A549 (cell line): ENCODE measurements at regions not wholly inside any gene's neighbourhood (a gene's known extent, or its start where the extent isn't known, plus 50 kb on each side); places are given as distances from the start of the nearest gene placed in this dataset.

ENCODE experiments used
- CEBPB ChIP-seq, 2 experiments: fragments of >200 bp in 1 of 2; sonication (Bioruptor Twin) in 1 of 2; formaldehyde crosslinking in 1 of 2; IDR thresholded peaks; 2 replicates each; pipeline ENCODE4 v1.6.1; 2012 to 2016
- CTCF ChIP-seq: fragments of >200 bp; sonication (Bioruptor Twin); formaldehyde crosslinking; IDR thresholded peaks from 3 replicates; pipeline ENCODE4 v1.5.1; 2016
- HOXA7 ChIP-seq: fragments of 250-450 bp; sonication (Bioruptor Pico); IDR thresholded peaks from 2 replicates; pipeline ENCODE4 v1.5.0; 2020; ENCODE audit warnings: mild to moderate bottlenecking, moderate library complexity
- JUN ChIP-seq, 2 experiments: fragments of >200 bp; sonication (Bioruptor Twin); formaldehyde crosslinking; IDR thresholded peaks; 2 replicates in 1 of 2; 3 replicates in 1 of 2; pipeline ENCODE4 v1.6.1; 2016 to 2017
- KDM1A ChIP-seq: fragments of 200-600 bp; sonication (generic); IDR thresholded peaks from 2 replicates; pipeline ENCODE4 v1.6.1; 2016; ENCODE audit warnings: low read depth, mild to moderate bottlenecking
- KDM5A ChIP-seq: fragments of 200-600 bp; sonication (generic); IDR thresholded peaks from 2 replicates; pipeline ENCODE4 v1.6.1; 2016; ENCODE audit warnings: antibody characterized with exemption, mild to moderate bottlenecking
- NR3C1 ChIP-seq: fragments of >200 bp; sonication (Bioruptor Twin); formaldehyde crosslinking; IDR thresholded peaks from 3 replicates; pipeline ENCODE4 v1.6.1; 2017
- POLR2A ChIP-seq: IDR thresholded peaks from 2 replicates; pipeline ENCODE4 v1.6.1; 2012; ENCODE audit warnings: mild to moderate bottlenecking, low read length
- POLR2AphosphoS2 ChIP-seq: conservative IDR thresholded peaks from 2 replicates; pipeline ENCODE4 v1.6.1; 2012; ENCODE audit warnings: low read length, improper control_type of control experiment, inconsistent platforms
- RAD21 ChIP-seq, 2 experiments: fragments of >200 bp in 1 of 2; sonication (Bioruptor Twin) in 1 of 2; formaldehyde crosslinking in 1 of 2; IDR thresholded peaks in 1 of 2; conservative IDR thresholded peaks in 1 of 2; 2 replicates in 1 of 2; 3 replicates in 1 of 2; pipeline ENCODE4 v1.6.1; 2012 to 2018; ENCODE audit warnings: inconsistent platforms in 1 of 2
- REST ChIP-seq: fragments of 200-600 bp; sonication (generic); IDR thresholded peaks from 2 replicates; pipeline ENCODE4 v1.6.1; 2016; ENCODE audit warnings: antibody characterized with exemption, mild to moderate bottlenecking, moderate library complexity
- USF2 ChIP-seq: fragments of 450-650 bp; IDR thresholded peaks from 2 replicates; pipeline ENCODE4 v1.6.1; 2014; ENCODE audit warnings: antibody characterized with exemption
- TF ChIP-seq, protein P1 (sequence below): IDR thresholded peaks from 2 replicates; pipeline ENCODE4 v1.6.1; 2012
- TF ChIP-seq, protein P2 (sequence below): fragments of 250-450 bp; sonication (Bioruptor Pico); IDR thresholded peaks from 2 replicates; pipeline ENCODE4 v1.5.0; 2021; ENCODE audit warnings: mild to moderate bottlenecking, moderate library complexity, borderline replicate concordance

- no peak for TF ChIP-seq KDM5A
- TF ChIP-seq CTCF, result no peak
- no peak for TF ChIP-seq REST
- TF ChIP-seq JUN (IDR thresholded peaks at IDR 0.05), result no peak
- TF ChIP-seq RAD21 (conservative IDR thresholded peaks at IDR 0.05 in 1 of 2, IDR thresholded peaks at IDR 0.05 in 1 of 2), result no peak
- no peak for TF ChIP-seq USF2
- no peak for TF ChIP-seq CEBPB (IDR thresholded peaks at IDR 0.05)
- TF ChIP-seq KDM1A, result no peak
- no peak for TF ChIP-seq NR3C1
- no peak for TF ChIP-seq POLR2AphosphoS2
- TF ChIP-seq, protein P1, sequence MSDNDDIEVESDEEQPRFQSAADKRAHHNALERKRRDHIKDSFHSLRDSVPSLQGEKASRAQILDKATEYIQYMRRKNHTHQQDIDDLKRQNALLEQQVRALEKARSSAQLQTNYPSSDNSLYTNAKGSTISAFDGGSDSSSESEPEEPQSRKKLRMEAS, result no peak
- TF ChIP-seq POLR2A, result no peak
- TF ChIP-seq, protein P2, sequence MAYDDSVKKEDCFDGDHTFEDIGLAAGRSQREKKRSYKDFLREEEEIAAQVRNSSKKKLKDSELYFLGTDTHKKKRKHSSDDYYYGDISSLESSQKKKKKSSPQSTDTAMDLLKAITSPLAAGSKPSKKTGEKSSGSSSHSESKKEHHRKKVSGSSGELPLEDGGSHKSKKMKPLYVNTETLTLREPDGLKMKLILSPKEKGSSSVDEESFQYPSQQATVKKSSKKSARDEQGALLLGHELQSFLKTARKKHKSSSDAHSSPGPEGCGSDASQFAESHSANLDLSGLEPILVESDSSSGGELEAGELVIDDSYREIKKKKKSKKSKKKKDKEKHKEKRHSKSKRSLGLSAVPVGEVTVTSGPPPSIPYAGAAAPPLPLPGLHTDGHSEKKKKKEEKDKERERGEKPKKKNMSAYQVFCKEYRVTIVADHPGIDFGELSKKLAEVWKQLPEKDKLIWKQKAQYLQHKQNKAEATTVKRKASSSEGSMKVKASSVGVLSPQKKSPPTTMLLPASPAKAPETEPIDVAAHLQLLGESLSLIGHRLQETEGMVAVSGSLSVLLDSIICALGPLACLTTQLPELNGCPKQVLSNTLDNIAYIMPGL, result no peak
- TF ChIP-seq HOXA7 (CRISPR knock-in tag), result no peak
Measured at GRCh38 chr6:71394926-71395325, 106.3 kb downstream of the OGFRL1 start.
